ENCODE measurements at regions not wholly inside any gene's neighbourhood (a gene's known extent, or its start where the extent isn't known, plus 50 kb on each side); places are given as distances from the start of the nearest gene placed in this dataset.
"Not testable (repeated sequence)": the region's sequence is repeated elsewhere in the genome, so short reads cannot be mapped to it uniquely, and the experiment has no call there.

DNA sequence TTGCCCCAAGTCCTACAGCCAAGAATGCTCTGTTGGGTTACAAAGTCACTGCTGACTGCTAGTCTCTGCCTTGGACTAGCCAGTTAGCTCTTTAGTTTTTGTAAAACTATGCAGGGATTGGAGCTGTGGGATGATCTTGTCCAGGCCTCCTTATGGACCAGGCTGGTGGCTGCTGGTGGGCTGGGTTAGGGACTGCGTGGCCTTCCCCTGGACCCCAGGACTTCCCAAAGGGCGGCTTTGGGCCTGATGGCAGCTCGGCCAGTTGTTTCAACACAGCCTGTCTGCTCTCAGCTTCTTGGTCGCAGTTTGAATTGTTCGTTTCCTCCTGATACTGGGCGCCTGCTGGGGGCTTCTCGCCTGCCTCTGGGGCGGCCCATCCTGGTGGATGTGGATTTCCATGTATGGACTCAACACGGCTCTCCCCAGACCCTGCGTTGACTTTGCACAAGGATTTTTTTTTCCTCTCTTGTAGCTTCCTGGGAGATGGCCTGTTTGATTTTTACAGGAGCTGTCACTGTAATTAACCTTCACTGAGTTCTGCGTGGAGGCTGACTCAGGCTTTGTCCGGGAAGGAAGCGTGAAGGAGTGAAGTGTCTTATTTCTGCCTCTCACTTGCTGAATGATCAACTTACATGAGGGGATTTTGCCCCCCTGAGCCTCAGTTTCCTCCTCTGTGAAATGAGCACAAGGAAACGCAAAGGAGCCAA lies 91.9 kb upstream of the NEURL1B start:
- DNase-seq (ENCODE audit: low read depth): no peak

GRCh38 chr5:172548311-172548731 lies 92.7 kb upstream of the NEURL1B start:
- DNase-seq (ENCODE audit: low read depth): no peak

GRCh38 chr5:172546196-172546595 lies 91.9 kb upstream of the SH3PXD2B start:
- no peak for DNase-seq (ENCODE audit: low read depth)

DNA sequence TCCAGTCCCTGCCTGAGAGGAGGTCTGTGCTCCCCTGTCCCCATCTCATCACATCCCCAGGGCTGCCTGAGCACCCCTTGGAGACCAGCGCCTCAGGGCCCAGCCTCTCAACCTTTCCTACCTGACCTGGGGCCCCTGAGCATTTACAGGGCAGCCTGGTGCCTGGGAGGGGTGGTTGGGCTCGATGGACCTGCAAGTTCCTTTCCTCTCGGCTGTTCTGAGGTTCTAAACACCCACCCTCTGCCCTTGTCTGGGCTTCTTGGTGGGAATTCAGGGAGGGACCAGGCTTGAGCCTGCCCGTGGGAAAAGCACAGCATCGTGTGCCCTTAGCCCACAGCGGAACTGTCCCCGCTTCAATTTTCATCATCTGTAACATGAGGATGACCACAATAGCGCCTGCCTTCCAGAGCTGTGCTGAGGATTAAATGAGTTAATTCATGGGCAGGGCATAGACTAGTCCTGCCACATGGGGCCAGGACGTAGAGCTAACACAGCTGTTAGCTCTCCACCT lies 91.0 kb upstream of the SH3PXD2B start:
- DNase-seq (ENCODE audit: low read depth): no peak

- no peak for DNase-seq (ENCODE audit: low read depth)
These were observed 90.2 kb upstream of the SH3PXD2B start for GRCh38 chr5:172544371-172545095.

DNA sequence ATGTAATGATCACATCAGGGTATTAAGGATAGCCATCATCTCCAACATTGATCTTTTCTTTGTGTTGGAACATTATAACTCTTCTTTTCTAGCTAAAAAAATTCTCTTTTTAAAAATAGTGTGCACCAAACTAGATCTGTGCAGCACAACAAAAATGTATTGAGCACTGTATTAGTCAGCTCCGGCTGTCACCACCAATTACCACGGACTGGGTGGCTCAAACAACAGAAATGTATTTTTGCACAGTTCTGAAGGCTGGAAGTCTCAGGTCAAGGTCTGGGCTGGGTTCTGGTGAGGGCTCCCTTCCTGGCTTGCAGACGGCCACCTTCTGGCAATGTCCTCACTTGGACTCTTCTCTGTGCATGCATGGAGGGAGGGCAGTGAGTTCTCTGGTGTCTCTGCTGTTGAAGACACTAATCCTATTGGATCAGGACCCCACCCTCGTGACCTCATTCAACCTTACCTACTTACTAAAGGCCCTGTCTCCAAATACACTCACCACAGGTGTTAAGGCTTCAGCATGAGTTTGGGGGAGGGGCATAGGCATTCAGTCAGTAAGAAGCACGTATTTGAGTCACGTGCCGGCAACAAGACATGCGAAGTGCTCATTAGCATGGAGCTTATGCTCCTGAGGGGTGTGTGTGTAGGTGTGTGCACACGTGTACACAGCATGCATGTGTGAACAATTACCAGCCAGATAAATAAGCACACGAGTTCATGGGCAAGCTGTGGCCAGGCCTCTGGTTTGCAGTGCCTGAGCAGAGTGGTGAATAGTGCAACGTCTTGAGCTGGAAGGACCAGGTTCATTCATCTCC lies 89.4 kb upstream of the SH3PXD2B start:
- no peak for DNase-seq (ENCODE audit: low read depth)

GRCh38 chr5:172542651-172543131 lies 88.4 kb upstream of the SH3PXD2B start:
- DNase-seq (ENCODE audit: low read depth): no peak

DNA sequence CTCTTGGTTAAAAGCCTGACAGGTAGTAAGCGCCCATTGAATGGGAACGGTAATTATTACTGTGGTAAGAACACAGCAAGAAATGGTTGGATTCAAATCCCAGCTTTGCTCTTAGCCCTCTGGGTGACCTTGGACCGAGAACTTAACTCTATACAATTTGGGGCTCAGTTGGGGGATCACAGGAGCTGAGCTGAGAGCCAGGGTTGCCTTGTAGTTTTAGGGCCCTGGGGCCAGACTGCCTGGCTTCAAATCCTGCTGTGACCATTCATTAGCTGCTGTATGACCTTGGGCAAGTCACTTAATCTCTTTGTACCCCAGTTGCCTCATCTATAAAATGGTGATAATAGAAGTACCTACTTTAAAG lies 87.4 kb upstream of the SH3PXD2B start:
- no peak for DNase-seq (ENCODE audit: low read depth)

GRCh38 chr5:172541099-172541772 lies 86.9 kb upstream of the SH3PXD2B start:
- no peak for DNase-seq (ENCODE audit: low read depth)

GRCh38 chr5:172540099-172540870 lies 86.0 kb upstream of the SH3PXD2B start:
- no peak for DNase-seq (ENCODE audit: low read depth)

- DNase-seq (ENCODE audit: low read depth): no peak
These were observed 80.8 kb upstream of the SH3PXD2B start for GRCh38 chr5:172535108-172535445.

DNA sequence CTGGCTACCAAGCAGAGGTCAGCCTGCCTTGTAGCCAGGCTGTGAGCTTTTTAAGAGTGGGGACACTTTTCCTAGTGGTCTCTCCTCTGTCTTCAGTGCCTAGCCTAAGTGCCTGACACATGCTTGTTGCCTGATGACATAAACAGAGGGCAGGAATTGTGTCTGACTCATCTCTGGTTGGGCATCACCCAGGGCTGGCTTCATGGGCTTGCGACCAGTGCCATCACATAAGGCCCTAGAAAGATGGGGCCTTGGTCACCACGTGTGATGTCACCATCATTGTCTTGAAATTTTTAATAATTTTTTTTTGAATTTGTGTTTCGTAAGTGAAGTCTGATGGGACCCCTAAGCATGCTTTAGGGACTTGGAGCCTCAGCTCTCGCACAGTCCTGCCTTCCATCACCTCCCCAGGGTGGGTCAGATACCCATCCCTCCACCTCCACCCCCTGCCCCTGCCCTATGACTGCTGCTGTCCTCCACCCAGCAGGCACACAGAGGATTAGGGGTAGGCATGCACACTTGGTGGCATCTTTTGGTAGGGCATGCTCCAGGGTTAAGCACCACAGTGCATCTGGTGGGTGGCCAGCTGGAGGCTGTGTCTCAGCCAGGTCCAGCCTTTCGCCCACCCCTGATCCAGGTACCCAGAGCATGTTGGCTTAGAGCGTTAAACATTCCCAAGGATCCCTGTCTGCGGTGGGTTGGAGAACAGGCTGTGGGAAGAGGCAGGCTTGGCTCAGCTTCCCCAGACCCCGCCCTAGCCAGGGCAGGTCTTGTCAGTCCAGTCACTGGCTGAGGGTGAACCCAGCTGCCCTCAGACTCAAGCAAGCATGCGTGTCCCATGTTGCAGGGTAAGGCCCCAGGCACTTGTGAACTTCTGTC lies 80.1 kb upstream of the SH3PXD2B start:
- peak; percentile 11 for DNase-seq (ENCODE audit: low read depth)

DNA sequence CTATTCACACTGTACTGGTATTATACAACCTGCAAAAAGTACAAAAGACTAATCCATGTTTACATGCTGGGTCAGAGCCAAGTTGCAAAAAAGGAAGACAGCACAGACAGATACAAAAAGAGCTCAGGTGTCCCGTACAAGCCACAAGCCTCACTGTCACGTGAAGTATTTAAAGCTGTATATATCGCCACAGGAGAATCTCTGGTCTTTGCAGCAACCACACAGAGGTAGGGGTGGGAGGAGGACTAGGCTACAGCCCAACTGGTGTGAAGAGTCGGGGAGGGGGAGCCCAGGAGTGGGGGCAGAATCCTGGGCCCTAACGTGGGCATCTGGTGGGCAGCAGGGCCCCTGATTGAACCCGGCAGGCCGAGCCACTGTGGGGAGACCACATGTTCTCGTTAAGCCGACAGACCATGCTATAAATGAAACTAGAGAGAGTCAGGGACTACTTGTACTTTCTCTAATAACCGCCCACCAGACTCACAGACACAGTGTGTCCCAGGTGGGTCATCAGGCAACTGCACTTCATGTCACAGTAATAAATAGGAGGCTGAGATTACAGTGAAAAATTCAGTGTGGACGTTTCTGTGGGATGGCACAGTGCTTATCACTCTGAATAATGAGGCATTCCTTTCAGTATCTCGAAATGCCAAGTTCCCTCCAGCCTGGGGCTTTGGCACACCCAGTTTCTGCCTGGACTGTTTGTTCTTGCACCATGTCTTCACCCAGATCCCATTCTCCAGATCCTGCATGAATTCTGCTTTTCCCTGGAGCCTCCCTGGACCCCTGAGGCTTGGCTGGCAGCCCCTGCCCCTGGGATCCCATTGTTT lies 79.3 kb upstream of the SH3PXD2B start:
- DNase-seq (ENCODE audit: low read depth): peak; percentile 5

DNA sequence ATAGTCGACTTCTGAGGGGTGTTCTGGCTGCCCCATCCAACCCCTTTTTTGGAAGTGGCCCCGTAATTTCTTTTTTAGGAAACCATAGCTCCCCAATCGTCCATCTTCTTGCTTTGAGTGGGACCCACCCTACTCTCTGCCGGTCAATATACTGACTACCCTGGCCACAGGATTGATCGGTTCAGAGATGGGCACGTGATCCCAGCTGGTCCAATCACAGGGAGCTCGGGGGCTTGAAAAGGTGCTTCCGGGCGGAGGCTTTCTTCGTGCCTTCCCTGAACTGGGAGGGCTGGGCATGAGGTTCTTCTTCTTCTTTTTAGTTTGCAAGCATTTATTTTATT lies 78.7 kb upstream of the SH3PXD2B start:
- DNase-seq (ENCODE audit: low read depth): no peak

DNA sequence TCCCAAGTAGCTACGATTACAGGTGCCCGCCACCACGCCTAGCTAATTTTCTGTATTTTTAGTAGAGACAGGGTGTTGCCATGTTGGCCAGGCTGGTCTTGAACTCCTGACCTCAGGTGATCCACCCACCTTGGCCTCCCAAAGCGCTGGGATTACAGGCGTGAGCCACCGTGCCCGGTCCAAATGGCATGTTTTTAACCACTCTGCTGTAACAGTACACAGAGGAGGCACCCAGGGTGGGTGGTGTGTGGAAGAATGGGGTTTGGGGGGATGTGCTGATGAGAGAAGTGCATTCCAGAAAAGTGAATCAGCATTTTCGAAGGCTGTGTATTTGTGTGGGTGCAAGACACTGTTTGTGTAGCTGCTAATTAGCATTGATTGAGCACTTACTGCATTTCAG lies 78.1 kb upstream of the SH3PXD2B start:
- not testable (repeated sequence) for DNase-seq (ENCODE audit: low read depth)

GRCh38 chr5:172531704-172532026 lies 77.3 kb upstream of the SH3PXD2B start:
- no peak for DNase-seq (ENCODE audit: low read depth)

DNA sequence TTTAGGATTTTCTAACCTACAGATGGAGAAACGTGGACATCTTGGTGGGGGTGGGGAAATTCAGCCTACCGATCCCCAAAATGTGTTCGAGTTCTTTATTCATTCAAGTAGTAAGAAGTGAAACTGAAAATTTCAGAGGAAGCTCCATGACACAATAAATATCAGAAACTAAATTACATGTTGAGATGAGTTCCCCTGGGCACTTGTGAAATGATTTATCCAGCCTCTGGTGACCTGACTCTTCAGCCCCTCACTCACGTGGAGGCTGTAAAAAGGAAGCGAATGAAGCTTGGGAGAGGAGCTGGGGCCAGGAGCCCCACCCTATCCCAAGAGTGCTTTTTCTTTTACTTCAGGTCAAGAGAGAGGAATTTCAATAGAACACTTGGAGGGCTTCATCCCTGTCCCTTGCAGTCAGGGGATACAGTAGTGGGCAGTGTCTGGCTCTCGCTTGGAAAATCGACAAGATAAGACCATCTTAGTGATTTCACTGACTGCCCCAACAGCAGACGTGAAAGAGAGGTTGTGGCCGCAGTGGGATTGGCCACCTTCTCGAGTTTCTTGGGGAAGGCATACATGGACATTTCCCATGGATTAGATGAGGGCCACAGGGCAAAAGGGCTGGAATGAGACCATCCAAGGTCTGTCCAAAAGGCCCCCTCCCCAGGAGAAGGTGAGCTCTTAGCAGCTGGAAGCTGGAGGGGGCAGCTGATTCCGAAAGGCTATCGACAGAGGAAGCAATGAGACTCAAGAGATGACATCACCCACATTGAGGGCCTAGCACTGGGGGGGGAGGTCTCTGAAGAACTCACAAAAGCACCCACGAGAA lies 76.8 kb upstream of the SH3PXD2B start:
- no peak for DNase-seq (ENCODE audit: low read depth)

- no peak for DNase-seq (ENCODE audit: low read depth)
These were observed 76.1 kb upstream of the SH3PXD2B start for GRCh38 chr5:172530406-172530805.

DNA sequence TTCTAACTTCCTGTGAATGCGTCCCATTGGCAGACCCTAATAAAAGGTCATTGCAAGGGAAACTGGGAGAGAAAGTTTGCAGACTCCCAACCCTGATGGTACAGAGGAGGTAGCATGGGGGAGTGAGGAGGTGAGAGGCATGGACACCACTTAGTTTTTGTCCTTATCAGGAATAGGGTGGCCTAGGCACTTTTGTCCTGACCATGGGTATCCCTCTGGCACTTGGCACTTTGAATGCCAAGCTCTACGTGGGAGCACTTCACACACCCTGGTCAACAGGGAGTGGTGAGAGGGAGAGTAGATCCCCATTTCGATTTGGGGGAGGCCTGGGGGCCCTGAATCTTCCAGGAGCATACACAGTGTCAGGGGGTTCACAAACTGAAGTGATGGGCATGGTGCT lies 75.6 kb upstream of the SH3PXD2B start:
- DNase-seq (ENCODE audit: low read depth): no peak
